Dermis microvascular lymphatic vessel endothelial cell (primary cell): ENCODE measurements at regions not wholly inside any gene's neighbourhood (a gene's known extent, or its start where the extent isn't known, plus 50 kb on each side); places are given as distances from the start of the nearest gene placed in this dataset.
"Not testable (repeated sequence)": the region's sequence is repeated elsewhere in the genome, so short reads cannot be mapped to it uniquely, and the experiment has no call there.

Source experiments
- DNase-seq, 2 donors: peaks; one replicate each; pipeline versions ENCODE4 v3.0.0 to v3.0.0-alpha.2; 2010; ENCODE audit warnings: low read depth in 2 of 2

DNA sequence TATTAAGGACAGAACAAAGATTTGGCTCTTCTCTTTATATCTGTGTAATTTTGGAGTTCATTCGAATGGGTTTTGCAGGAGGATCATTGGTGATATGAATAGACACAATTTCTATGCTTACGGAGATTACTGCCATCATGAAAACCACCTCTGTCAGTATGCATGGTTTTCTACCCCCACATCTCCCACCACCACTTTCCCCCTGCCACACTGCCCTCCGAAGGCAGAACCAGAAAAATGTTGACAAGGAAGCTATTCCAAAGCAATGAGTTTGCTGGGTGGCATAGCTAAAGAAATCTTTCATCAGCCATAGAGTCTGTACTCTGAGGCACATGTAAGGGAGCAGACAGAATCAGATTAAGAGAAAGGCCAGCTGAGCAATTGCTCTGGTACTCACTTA is 567.3 kb upstream of the ACTRT1 start:
- DNase-seq, result no peak

GRCh38 chrX:128616933-128617332 is 564.7 kb upstream of the ACTRT1 start:
- no peak for DNase-seq

- DNase-seq, result not testable (repeated sequence)
These were observed 554.6 kb upstream of the ACTRT1 start for GRCh38 chrX:128606817-128607216.

- not testable (repeated sequence) for DNase-seq
These were observed 554.2 kb upstream of the ACTRT1 start for GRCh38 chrX:128606357-128606756.

DNA sequence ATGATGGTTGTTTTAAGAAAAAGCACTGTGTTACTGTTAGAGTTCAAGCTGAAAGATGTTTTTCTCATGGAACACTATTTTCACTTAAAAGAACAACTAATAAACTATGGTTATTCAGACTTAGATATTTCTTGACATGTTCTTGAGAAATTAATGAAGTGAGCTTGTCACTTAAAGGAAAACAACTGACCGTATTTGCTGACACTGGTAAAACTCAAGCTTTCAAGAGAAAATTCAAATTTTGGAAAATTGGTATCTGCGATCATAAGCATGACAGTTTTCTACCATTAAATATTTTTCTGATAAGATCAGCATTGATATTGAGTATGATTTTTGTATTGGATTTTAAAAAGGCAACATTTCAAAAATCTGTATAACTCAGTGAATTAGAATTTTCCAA is 549.5 kb upstream of the ACTRT1 start:
- no peak for DNase-seq

- DNase-seq, result no peak
These were observed 547.4 kb upstream of the ACTRT1 start for GRCh38 chrX:128599632-128600031.

GRCh38 chrX:128582036-128582435 is 529.8 kb upstream of the ACTRT1 start:
- DNase-seq, result no peak

DNA sequence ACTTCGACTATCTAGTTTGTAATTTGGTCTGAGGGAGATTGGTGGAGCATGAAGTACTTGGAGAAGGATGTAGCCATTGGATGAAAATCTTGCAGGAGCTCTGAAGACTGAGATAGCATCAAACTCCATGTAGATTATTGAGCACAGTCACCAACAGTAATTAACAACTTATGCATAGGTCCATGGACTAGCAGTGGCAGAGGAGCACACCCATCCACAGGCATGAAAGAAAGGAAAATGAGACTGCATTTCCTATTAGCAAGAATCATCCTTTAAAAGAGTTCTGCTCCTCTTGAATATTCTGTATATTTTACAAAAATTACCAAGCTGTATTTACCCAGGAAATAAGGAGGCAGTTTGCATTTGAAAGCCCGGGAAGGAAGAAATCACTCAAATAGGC is 529.4 kb upstream of the ACTRT1 start:
- no peak for DNase-seq

- DNase-seq, result no peak
These were observed 490.9 kb upstream of the ACTRT1 start for GRCh38 chrX:128543114-128543513.

DNA sequence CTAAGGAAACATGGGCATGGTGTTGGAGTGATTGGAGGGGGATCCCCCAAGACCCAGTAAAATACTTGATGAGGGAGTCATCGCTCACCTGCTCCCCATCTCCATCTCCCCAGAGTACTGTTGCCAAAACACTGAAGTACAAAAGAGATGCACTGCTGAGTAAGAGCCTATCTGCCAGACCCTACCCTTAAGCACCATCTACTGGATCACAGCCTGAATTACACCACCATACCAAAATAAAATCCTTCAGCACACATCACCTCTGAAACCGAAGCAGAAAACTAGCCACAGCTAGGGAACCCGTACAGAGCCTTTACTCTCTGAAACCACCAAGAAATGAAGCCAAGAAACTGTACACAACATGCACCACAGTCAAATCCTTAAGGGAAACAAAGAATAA is 466.3 kb upstream of the ACTRT1 start:
- DNase-seq, result peak; percentile 5 to 19

DNA sequence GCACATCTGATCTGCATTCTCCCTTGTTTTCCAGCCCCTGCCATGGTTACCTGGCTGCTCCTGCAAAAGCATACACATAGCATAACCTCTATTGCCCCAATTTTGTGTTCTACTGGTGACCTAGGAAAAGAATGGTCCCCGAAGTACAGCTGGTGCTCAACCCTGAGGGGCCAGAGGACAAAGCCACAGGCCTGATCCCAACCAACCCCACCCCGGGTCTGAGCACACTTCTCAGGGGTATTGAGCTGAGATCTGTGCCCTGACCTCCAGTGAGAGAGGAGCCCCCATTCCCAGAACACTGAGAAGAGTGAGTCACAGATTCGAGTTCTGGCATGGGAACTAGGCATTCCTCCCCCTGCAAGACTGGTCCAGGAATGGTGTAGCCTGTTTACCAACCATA is 465.5 kb upstream of the ACTRT1 start:
- DNase-seq, result no peak

GRCh38 chrX:128504496-128504895 is 452.3 kb upstream of the ACTRT1 start:
- DNase-seq, result no peak

GRCh38 chrX:128464116-128464515 is 411.9 kb upstream of the ACTRT1 start:
- DNase-seq, result no peak

- DNase-seq, result no peak
These were observed 408.6 kb upstream of the ACTRT1 start for GRCh38 chrX:128460835-128461234.

- no peak for DNase-seq
These were observed 406.7 kb upstream of the ACTRT1 start for GRCh38 chrX:128458888-128459287.

DNA sequence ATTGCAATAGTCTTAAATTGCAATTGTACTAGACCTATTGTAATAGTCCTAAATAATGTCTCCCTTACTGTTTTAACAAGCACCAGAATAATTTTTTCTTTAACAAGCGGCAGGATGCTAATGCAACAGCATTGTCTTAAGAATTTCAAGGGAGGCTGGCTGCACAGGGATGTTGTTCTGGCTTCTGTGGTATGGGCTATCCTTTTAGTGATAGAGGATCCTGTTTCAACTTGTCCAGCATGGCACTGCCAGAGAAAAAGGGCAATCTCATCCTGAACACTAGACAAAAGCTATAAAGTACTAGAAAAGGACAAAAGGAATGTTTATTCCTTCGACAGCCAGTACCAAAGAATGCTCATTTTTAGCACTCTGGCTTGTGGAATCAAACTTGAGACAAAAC is 405.5 kb upstream of the ACTRT1 start:
- no peak for DNase-seq

DNA sequence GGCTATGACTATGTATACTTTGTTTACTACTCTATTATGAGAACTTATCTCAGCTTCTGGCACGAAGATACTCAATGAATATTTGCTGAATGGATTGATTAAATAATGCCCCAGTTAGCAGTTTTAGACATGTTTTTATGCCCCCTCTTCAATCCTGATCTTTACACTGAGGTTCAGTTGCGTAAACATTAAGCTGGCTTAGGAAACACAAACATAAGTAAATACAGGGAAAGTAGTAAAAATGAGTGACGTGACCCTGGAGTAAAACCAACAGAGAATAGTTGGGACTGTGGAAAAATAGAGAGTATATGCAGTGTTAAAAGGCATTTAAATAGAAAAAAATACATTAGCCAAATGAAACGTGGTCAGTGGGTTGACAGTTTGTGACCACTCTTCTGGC is 387.0 kb upstream of the ACTRT1 start:
- no peak for DNase-seq

DNA sequence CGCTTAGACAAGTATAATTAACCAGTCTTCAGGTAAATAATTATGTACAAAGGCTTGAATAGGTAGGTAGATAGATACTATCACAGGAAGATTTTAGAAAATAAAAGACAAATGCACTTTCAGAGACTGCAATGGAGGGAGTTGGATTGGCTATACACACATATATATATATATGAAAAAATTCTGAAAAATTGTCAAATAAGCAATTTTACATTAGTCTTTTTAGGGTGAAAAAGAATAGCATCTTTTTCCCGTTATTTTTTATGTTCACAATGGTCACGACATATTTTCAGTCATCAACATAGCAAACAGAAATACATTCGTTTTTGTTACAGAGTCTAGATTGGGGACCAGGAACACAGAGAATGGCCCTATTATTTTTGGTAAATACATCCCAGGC is 385.9 kb upstream of the ACTRT1 start:
- DNase-seq, result no peak

DNA sequence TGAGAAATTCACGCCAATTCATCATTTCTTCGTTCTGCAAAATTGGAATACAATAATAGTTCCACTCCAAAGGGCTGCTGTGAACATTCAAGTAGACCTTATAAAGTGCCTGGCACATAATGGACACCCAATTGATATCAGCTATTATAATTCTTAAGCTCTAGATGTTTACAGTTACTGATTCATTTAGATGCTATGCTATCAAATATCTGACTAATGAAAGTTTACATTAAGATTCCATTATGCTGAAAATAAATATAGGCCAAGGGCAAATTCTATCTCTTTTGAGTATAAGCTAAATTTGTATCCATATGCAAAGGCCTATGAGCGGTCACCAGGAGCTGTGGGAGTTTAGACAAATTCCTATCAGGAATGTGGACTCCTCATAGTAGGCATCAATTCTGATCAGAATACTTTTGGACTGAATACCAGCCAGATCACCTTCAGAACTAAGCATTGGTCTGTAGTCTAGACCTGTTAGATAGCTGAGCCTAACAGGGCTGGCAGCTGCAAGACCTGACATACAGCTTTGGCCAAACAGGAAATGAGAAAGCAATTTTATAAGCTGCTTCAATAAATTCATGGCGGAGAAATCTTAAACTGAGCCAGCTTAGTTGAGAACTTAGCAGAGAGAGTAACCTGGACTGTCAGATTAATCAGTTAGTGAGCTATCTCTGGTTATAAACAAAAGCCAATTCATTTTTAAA is 384.3 kb upstream of the ACTRT1 start:
- no peak for DNase-seq

DNA sequence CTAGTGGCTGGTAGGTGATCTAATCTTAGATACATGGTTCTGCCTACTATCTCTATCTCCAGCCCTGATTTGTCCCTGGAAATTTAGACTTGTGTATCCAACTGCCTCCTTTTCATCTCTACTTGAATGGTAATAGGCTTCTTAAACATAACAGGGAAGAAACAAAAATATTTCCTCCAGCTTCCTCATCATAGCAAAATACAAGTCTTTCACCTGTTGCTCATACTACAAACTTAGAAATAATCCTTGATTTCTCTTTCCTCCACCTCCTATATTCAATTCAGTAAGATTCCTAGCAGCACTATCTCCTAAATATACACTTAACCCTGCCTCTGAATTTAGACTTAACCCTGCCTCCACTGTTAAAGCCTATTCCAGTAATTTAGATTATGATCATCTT is 373.3 kb upstream of the ACTRT1 start:
- DNase-seq, result no peak

GRCh38 chrX:128408842-128409241 is 356.6 kb upstream of the ACTRT1 start:
- no peak for DNase-seq

- DNase-seq, result no peak
These were observed 344.4 kb upstream of the ACTRT1 start for GRCh38 chrX:128396601-128397000.

DNA sequence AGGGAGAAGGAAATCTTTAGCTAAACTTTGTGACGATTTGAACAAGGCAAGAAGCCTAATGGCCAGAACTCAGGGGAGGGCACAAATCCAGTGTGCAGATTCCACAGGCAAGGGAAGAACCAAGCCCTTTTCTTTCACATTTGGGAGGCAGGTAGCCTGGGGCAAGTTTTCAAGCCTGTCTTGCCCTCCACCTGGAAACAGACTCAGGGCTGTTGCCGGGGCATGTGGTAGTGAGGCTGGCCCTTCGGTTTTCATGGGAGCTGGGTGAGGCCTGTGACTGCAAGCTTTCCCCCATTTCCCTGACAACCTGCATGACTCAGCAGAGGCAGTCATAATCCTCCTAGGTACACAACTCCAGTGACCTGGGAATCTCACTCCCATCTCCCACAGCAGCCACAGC is 331.6 kb upstream of the ACTRT1 start:
- DNase-seq, result not testable (repeated sequence)

DNA sequence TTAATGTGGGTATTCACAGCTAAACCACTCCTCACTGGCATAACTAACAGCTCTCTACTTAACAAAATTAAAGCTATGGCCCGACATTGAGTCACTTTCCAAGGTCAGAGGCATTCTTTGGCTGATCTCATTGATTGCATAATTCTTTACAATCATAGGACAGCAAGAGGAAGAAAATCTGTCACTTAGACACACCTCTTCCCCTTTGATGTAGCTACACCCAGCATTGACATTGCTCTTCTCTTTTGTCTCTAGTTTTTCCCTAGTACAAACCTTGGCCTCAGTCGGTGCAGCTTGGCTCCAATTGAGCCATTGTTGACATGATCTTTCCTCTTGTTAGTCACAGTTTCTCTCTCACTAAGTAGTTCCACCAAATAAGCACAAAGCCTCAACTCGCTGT is 313.3 kb upstream of the ACTRT1 start:
- DNase-seq, result no peak
